ENCODE measurements at regions not wholly inside any gene's neighbourhood (a gene's known extent, or its start where the extent isn't known, plus 50 kb on each side); places are given as distances from the start of the nearest gene placed in this dataset.

DNA sequence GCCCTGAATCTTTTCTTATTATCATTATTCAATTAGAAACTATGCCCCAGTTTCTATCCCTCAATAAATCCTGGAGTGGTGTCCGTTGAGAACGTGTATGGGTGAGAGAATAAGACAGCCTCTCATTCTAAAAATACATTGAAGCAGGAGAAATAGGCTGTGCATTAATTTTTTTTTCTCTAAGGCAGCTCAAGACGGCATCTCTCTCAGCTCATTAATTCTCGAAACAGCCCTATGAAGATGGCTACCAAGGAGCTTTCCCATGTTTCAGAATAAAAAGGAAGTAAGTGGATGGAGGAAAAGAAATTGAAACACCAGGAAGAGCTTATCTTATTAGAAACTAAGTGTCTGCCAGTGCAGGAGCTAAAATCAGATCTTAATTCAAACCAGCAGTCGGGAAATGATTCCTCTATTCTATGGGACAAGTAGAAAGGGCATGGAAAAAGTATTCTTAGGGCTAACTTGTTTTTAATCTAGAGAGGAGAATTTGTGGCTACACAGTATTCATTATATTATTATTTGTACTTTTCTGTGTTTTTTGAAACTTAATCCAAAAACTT lies 347.1 kb upstream of the PLD5 start (continued):
- no peak for TF ChIP-seq HDAC2 (IDR thresholded peaks at IDR 0.05)

DNA sequence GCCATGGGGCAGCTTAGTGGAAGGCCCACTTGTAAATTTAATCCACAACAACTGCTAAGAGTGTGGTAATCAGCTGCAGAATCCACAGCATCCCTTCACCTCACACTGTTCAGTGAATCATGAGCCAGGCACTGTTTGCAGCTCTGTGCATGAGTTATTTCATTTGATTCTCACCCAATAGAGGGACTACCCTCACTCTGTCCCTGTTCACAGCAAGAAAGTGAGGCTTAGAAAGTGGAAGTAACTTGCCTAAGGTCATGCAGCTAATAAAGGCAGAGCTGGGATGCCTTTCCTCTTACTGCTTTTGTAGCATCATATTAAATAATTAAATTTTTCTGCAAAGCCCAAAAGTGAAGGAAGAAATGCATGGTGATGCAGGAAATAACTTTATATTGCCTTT lies 346.5 kb upstream of the PLD5 start:
- ChIA-PET CTCF (interaction anchor here (1.7 kb wide), 1 partner anchor 10 kb away, joined by 3 read pairs; no protein-coding TSS in a partner anchor), POLR2A (no interaction called here), RAD21 (ENCODE audit: unreplicated experiment) (no interaction called here), SMC1A (ENCODE audit: uncharacterized antibody, unreplicated experiment) (no interaction called here)
- Histone ChIP-seq H3K79me2 (ENCODE audit: control insufficient read depth, insufficient read depth, low read length) (no peaks in the 10 kb centered on the region), H2AFZ (ENCODE audit: control insufficient read depth, low read depth, low read length) (no peak overlapping the region), H4K20me1 (ENCODE audit: control insufficient read depth, insufficient read depth) (no peaks in the 10 kb centered on the region), H3K9me3 (replicated peaks; ENCODE audit: control insufficient read depth, insufficient read depth, low read length) (no peaks in the 10 kb centered on the region), H3K27ac (ENCODE audit: control insufficient read depth, insufficient read depth) (no peak overlapping the region), H3K27me3 (replicated peaks in 1 of 2; ENCODE audit: control insufficient read depth in 2 of 2, insufficient read depth in 2 of 2, low read length in 1 of 2) (no peaks in the 10 kb centered on the region), H3K4me3 (no peak overlapping the region), H3K4me2 (ENCODE audit: control insufficient read depth, insufficient read depth) (no peak overlapping the region), H3K36me3 (ENCODE audit: control insufficient read depth in 2 of 2, insufficient read depth in 2 of 2, low read length in 1 of 2) (no peaks in the 10 kb centered on the region), H3K9ac (ENCODE audit: control insufficient read depth, insufficient read depth, low read length) (no peak overlapping the region), H3K4me1 (ENCODE audit: control insufficient read depth, insufficient read depth, low read length) (no peaks in the 10 kb centered on the region)
- no peak for DNase-seq (ENCODE audit: low read depth, low spot score)
- intact Hi-C loops (cut with micrococcal nuclease; ENCODE audit: unreplicated experiment) (no loop called here), in situ Hi-C loops (cut with MboI) (no loop called here)
- FAIRE-seq = no peak
- TF ChIP-seq ETV6 (conservative IDR thresholded peaks at IDR 0.05 in 1 of 2, IDR thresholded peaks at IDR 0.05 in 1 of 2; ENCODE audit: borderline replicate concordance in 1 of 2, low read depth in 1 of 2) (no peak), SRF (IDR thresholded peaks at IDR 0.05; ENCODE audit: low read depth in 2 of 2, low read length in 2 of 2) (no peak), HDGF (IDR thresholded peaks at IDR 0.05) (no peak), EGR1 (IDR thresholded peaks at IDR 0.05; ENCODE audit: borderline replicate concordance in 1 of 2, low read depth in 2 of 2, low read length in 2 of 2) (no peak)
- TF ChIP-seq, protein P1, sequence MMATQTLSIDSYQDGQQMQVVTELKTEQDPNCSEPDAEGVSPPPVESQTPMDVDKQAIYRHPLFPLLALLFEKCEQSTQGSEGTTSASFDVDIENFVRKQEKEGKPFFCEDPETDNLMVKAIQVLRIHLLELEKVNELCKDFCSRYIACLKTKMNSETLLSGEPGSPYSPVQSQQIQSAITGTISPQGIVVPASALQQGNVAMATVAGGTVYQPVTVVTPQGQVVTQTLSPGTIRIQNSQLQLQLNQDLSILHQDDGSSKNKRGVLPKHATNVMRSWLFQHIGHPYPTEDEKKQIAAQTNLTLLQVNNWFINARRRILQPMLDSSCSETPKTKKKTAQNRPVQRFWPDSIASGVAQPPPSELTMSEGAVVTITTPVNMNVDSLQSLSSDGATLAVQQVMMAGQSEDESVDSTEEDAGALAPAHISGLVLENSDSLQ (IDR thresholded peaks at IDR 0.05) = no peak
- TF ChIP-seq, protein P2, sequence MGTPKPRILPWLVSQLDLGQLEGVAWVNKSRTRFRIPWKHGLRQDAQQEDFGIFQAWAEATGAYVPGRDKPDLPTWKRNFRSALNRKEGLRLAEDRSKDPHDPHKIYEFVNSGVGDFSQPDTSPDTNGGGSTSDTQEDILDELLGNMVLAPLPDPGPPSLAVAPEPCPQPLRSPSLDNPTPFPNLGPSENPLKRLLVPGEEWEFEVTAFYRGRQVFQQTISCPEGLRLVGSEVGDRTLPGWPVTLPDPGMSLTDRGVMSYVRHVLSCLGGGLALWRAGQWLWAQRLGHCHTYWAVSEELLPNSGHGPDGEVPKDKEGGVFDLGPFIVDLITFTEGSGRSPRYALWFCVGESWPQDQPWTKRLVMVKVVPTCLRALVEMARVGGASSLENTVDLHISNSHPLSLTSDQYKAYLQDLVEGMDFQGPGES (IDR thresholded peaks at IDR 0.05) = no peak
- BruUV-seq (replicated peaks) = no TSS peak
- ATAC-seq = peak; percentile 26; the same call in 2 of the 3 replicates

Measured in GM12878 (cell line).